ENCODE measurements at regions not wholly inside any gene's neighbourhood (a gene's known extent, or its start where the extent isn't known, plus 50 kb on each side); places are given as distances from the start of the nearest gene placed in this dataset.

- Mint-ChIP-seq H3K27me3 (ENCODE audit: low read depth, poor library complexity) (no peaks in the 10 kb centered on the region), H3K4me3 (no peak overlapping the region), H3K4me1 (no peaks in the 10 kb centered on the region), H3K27ac (no peak overlapping the region), H3K9me3 (no peaks in the 10 kb centered on the region), H3K36me3 (ENCODE audit: low read depth) (no peaks in the 10 kb centered on the region)
- TF ChIP-seq CTCF (IDR thresholded peaks at IDR 0.05), result no peak
- no peak for DNase-seq
Measured at GRCh38 chr18:60675126-60675525, 302.6 kb upstream of the MC4R start.

GRCh38 chr18:60675801-60676200 is 303.2 kb upstream of the MC4R start:
- Mint-ChIP-seq H3K36me3 (ENCODE audit: low read depth) (no peaks in the 10 kb centered on the region), H3K27ac (no peak overlapping the region), H3K9me3 (no peaks in the 10 kb centered on the region), H3K4me3 (no peak overlapping the region), H3K27me3 (ENCODE audit: low read depth, poor library complexity) (no peaks in the 10 kb centered on the region), H3K4me1 (no peaks in the 10 kb centered on the region)
- no peak for DNase-seq
- no peak for TF ChIP-seq CTCF (IDR thresholded peaks at IDR 0.05)

- no peaks in the 10 kb centered on the region for H3K27me3 Mint-ChIP-seq (ENCODE audit: low read depth, poor library complexity)
- no peaks in the 10 kb centered on the region for H3K9me3 Mint-ChIP-seq
- no peak overlapping the region for H3K27ac Mint-ChIP-seq
- no peaks in the 10 kb centered on the region for H3K36me3 Mint-ChIP-seq (ENCODE audit: low read depth)
- DNase-seq, result no peak
- peak; percentile 12 for TF ChIP-seq CTCF (IDR thresholded peaks at IDR 0.05)
- no peaks in the 10 kb centered on the region for H3K4me1 Mint-ChIP-seq
- no peak overlapping the region for H3K4me3 Mint-ChIP-seq
Measured at GRCh38 chr18:60676815-60677214, 304.2 kb upstream of the MC4R start.

GRCh38 chr18:60684843-60685513 is 312.4 kb upstream of the MC4R start:
- H3K27ac Mint-ChIP-seq, result no peak overlapping the region
- no peak overlapping the region for H3K4me3 Mint-ChIP-seq
- H3K4me1 Mint-ChIP-seq, result no peaks in the 10 kb centered on the region
- no peak for DNase-seq
- H3K27me3 Mint-ChIP-seq (ENCODE audit: low read depth, poor library complexity), result no peaks in the 10 kb centered on the region
- no peaks in the 10 kb centered on the region for H3K36me3 Mint-ChIP-seq (ENCODE audit: low read depth)
- no peaks in the 10 kb centered on the region for H3K9me3 Mint-ChIP-seq
- peak; percentile 68 for TF ChIP-seq CTCF (IDR thresholded peaks at IDR 0.05)

GRCh38 chr18:60686142-60686541 is 313.6 kb upstream of the MC4R start:
- no peak for DNase-seq
- Mint-ChIP-seq H3K27me3 (ENCODE audit: low read depth, poor library complexity) (no peaks in the 10 kb centered on the region), H3K36me3 (ENCODE audit: low read depth) (no peaks in the 10 kb centered on the region), H3K27ac (no peak overlapping the region), H3K4me3 (no peak overlapping the region), H3K9me3 (no peaks in the 10 kb centered on the region), H3K4me1 (no peaks in the 10 kb centered on the region)
- TF ChIP-seq CTCF (IDR thresholded peaks at IDR 0.05), result no peak

- no peak for DNase-seq
- Mint-ChIP-seq H3K9me3 (no peaks in the 10 kb centered on the region), H3K27ac (no peak overlapping the region), H3K36me3 (ENCODE audit: low read depth) (no peaks in the 10 kb centered on the region), H3K27me3 (ENCODE audit: low read depth, poor library complexity) (no peaks in the 10 kb centered on the region), H3K4me1 (no peaks in the 10 kb centered on the region), H3K4me3 (no peak overlapping the region)
- TF ChIP-seq CTCF (IDR thresholded peaks at IDR 0.05), result no peak
Measured at GRCh38 chr18:60691061-60691460, 318.5 kb upstream of the MC4R start.
